HG02763 (cell line): ENCODE measurements at regions not wholly inside any gene's neighbourhood (a gene's known extent, or its start where the extent isn't known, plus 50 kb on each side); places are given as distances from the start of the nearest gene placed in this dataset.
"Not testable (repeated sequence)": the region's sequence is repeated elsewhere in the genome, so short reads cannot be mapped to it uniquely, and the experiment has no call there.

Experiments used
- ATAC-seq: cut with Tn5 transposase; IDR thresholded peaks from one replicate; pipeline ENCODE4 v1.9.1; 2021; ENCODE audit warnings: mild to moderate bottlenecking, moderate library complexity; ENCODE audit not compliant: unreplicated experiment

DNA sequence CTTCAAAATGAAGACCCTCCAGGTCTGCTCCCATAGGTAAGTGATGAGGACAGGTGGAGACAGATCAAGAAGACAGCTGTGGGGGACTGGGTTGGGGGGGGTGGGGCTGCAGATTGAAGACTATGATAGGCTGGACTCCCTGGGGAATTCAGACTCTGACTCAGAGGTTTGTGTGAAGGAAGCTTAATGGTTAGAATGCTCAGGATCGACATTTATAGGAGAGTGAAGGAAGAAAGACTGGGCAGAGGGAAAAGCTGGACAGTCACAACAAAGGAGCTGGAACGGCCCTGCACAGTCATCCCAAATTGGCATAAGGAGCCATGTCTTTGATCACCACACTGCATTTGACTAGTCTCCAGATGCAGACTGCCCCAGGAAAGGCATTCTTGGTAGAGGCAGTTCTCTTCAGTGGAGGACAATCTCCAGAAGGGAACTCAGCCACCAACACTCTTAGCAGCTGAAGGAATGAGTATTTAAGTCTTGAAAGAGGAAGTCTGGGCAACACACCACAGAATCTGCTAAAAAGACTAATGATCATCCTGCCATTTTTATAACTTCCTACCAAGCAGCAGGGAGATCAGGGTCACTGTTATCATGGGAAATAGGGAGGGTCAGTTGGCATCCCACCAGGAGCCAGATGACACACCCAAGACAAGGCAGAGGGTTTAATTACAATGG lies 120.0 kb upstream of the ZC3H11B start:
- ATAC-seq: no peak

DNA sequence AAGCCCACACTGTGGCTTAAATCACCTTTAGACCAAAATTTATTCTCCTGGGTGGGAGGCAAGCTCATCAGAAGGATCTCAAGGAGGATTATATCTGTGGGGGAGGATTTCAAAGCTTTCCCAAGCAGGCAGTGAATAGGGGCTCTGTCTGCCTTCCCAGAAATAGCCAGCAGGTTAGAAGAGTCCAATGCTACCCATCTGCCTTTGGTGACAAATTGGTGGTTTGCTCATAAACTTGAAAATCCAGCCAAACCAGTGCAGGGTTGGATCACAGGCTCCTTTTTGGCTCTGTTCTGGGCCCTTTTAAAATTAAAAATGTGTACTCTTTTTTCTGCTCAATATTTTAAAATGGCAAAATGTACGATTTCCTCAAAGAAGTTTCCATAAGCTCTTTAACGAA lies 118.9 kb upstream of the ZC3H11B start:
- no peak for ATAC-seq

DNA sequence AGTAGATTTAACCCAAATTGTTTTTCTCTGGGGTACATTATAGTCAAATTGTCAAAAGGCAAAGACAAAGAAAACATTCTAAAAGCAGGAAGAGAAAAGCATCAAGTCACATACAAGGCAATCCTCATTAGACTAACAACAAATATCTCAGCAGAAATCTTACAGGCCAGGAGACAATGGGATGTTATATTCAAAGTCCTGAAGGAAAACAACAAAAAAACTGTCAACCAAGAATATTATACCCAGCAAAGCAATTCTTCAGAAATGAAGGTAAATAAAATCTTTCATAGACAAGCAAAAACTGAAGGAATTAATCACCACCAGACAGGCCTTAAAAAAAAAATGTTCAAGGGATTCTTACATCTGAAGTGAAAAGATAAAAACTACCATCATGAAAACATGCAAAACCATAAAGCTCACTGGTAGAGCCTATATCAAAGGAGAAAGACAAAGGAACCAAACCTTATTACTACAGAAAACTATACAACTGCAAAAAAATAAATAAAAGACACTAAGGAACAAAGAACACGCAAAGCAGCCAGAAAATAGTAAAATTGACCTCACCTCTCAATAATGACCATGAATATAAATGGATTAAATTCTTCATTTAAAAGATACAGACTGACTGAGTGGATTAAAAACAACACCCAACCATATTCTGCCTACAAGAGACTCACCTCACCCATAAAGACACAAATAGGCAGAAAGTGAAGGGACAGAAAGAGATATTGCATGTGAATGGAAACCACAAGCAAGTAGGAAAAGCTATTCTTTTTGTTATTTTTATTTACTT lies 113.8 kb upstream of the ZC3H11B start:
- ATAC-seq: no peak

GRCh38 chr1:219724440-219724839 lies 111.5 kb upstream of the ZC3H11B start:
- no peak for ATAC-seq

GRCh38 chr1:219717536-219717935 lies 104.6 kb upstream of the ZC3H11B start:
- no peak for ATAC-seq

- no peak for ATAC-seq
These were observed 103.8 kb upstream of the ZC3H11B start for GRCh38 chr1:219716611-219717114.

DNA sequence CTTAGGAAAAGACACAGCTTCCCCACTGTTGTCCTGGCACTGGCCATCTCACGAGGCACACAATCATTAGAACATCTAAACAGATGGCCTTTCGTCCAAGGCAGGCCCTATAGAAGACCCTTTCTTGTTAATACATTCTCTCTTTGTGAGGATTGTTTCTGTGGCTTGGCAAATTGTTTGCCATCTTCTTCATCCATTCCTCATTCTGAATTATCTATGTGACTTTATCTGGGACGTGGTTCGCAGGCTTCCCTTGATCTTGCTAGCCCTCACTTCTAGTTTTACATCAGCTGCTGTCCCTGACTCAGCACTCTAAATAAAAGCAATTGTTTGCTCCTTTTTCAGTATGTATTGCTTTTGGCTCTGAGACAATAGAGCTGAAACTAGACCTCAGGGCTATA lies 101.1 kb upstream of the ZC3H11B start:
- no peak for ATAC-seq

DNA sequence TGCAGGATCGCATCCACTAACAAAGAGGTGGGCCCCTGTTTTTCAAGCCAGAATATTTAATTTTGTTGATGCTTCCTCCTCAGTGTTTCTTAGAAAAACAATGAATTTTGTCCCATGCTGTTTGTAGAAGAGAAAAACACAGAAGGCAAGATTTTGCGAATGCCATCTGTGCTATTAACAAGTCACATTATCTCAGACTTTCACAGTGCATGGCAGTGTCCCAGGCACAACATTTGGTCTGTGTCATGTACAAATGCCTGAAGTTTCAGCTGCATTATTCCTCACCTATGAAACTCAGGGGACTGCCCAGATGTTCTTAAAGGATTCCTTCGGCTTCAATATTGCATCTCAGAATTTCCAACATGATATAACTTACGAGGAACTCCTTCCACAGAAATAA lies 99.6 kb upstream of the ZC3H11B start:
- ATAC-seq: no peak

DNA sequence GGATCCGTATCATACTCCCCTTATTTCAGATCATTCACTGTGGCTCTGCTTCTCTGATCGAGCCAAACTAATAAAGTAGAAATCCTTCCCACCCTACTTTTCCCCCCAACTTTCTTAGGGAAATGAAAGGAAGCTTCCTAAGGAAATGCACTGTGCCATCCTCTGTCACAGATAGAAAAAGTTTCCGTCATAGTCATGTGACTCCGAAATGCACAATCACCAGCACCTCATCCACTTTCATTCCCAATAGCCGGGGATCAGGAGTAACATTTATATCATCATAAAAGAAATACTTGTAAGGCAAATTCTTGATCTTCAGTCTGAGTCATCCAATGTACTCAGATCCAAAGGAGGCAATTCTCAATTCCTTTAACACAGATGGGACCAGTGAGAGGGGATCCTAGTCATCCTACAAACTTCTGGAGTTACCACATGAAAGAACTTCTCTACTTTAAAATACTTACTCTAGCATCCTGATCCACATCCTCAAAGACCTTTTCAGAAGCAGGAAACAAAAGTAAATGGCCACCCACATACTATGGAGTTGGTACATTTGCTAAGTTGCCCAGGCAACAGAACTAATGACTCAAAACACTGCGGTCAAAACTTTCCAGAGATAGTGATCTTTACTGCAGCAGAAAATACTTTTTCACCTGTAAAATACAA lies 97.8 kb upstream of the ZC3H11B start:
- no peak for ATAC-seq

- no peak for ATAC-seq
These were observed 96.1 kb upstream of the ZC3H11B start for GRCh38 chr1:219708919-219709543.

DNA sequence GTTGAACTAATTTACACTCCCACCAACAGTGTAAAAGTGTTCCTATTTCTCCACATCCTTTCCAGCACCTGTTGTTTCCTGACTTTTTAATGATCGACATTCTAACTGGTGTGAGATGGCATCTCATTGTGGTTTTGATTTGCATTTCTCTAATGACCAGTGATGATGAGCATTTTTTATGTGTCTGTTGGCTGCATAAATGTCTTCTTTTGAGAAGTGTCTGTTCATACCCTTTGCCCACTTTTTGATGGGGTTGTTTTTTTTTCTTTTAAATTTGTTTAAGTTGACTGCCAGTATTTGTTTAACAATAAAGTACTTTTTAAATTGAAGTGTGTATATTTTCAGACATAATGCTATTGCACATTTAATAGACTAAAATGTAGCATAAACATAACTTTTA lies 95.0 kb upstream of the ZC3H11B start:
- not testable (repeated sequence) for ATAC-seq

- not testable (repeated sequence) for ATAC-seq
These were observed 91.4 kb upstream of the ZC3H11B start for GRCh38 chr1:219704331-219704730.

GRCh38 chr1:219703368-219703639 lies 90.4 kb upstream of the ZC3H11B start:
- no peak for ATAC-seq

- no peak for ATAC-seq
These were observed 88.6 kb upstream of the ZC3H11B start for GRCh38 chr1:219701476-219701875.

- no peak for ATAC-seq
These were observed 87.0 kb upstream of the ZC3H11B start for GRCh38 chr1:219699870-219700269.

DNA sequence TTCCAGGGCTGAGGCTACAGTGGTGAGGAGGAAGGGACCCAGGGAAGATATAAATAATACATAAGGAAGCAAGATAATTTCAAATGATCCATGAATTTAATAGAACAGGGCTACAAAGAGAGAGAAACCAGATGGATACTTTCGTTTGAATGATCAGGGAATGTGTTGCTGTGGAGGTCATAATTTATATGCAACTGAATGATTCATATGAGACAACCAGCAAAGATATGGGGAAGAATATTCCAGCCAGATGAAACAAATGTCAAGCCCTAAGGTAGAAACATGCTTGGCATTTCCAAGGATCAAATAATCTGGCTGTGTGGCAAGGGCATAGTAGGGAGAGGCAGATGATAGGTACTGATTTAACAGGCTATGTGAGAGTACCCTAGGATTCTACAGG lies 84.8 kb upstream of the ZC3H11B start:
- ATAC-seq: no peak

DNA sequence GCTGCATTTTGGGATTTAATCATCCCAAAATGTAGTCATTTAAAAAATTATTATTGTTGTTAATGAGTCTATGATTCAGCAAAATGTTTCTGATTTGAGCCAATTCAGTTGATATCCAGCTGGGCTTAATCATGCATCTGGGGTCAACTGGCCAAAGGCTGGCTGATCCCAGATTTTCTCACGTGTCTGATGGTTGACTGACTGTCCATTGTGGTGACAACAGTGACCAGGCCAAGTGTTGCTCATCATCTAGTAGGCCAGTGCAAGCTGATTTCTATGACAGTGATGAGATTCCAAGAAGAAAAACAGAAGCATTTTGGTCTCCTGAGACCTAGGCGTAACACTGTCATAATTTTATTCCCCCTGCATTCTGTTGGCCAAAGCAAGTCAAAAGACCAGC lies 80.1 kb upstream of the ZC3H11B start:
- no peak for ATAC-seq

- ATAC-seq: no peak
These were observed 76.9 kb upstream of the ZC3H11B start for GRCh38 chr1:219689774-219690173.

- ATAC-seq: no peak
These were observed 74.9 kb upstream of the ZC3H11B start for GRCh38 chr1:219687779-219688178.

GRCh38 chr1:219686171-219686570 lies 73.3 kb upstream of the ZC3H11B start:
- no peak for ATAC-seq

- ATAC-seq: no peak
These were observed 69.9 kb upstream of the ZC3H11B start for GRCh38 chr1:219682788-219683187.

- ATAC-seq: no peak
These were observed 69.0 kb upstream of the ZC3H11B start for GRCh38 chr1:219681876-219682275.
